ENCODE measurements at regions not wholly inside any gene's neighbourhood (a gene's known extent, or its start where the extent isn't known, plus 50 kb on each side); places are given as distances from the start of the nearest gene placed in this dataset.

- DNase-seq (ENCODE audit: missing footprints) = no peak
- intact Hi-C loops (cut with DNase I) = loop anchor here (10.0 kb wide), 1 partner anchor 908 kb away; no protein-coding TSS in a partner anchor
- no peak for ATAC-seq
These were observed 50.5 kb upstream of the DLX2 start for GRCh38 chr2:172153156-172153555.

- intact Hi-C loops (cut with DNase I) = loop anchor here (10.0 kb wide), 1 partner anchor 909 kb away; no protein-coding TSS in a partner anchor
- no peak for ATAC-seq
- DNase-seq (ENCODE audit: missing footprints) = no peak
These were observed 51.1 kb upstream of the DLX2 start for GRCh38 chr2:172153757-172154156.

GRCh38 chr2:172155752-172156151 is 53.1 kb upstream of the DLX2 start:
- DNase-seq (ENCODE audit: missing footprints) (no peak), ATAC-seq (no peak)
- intact Hi-C loops (cut with DNase I) = loop anchor here (10.0 kb wide), 1 partner anchor 911 kb away; no protein-coding TSS in a partner anchor

- intact Hi-C loops (cut with DNase I) = no loop called here
- DNase-seq (ENCODE audit: missing footprints) (no peak), ATAC-seq (no peak)
These were observed 58.1 kb upstream of the DLX2 start for GRCh38 chr2:172160839-172161238.

GRCh38 chr2:172162225-172162733 is 59.6 kb upstream of the DLX2 start:
- DNase-seq (ENCODE audit: missing footprints) (no peak), ATAC-seq (no peak)
- intact Hi-C loops (cut with DNase I) = no loop called here

GRCh38 chr2:172162739-172163336 is 60.1 kb upstream of the DLX2 start:
- DNase-seq (ENCODE audit: missing footprints) (no peak), ATAC-seq (no peak)
- intact Hi-C loops (cut with DNase I) = no loop called here

- DNase-seq (ENCODE audit: missing footprints) (no peak), ATAC-seq (no peak)
- intact Hi-C loops (cut with DNase I) = no loop called here
These were observed 66.2 kb upstream of the DLX2 start for GRCh38 chr2:172168917-172169346.

- intact Hi-C loops (cut with DNase I) = loop anchor here (10.0 kb wide), 1 partner anchor 505 kb away; no protein-coding TSS in a partner anchor
- DNase-seq (ENCODE audit: missing footprints) (no peak), ATAC-seq (no peak)
These were observed 66.9 kb upstream of the DLX2 start for GRCh38 chr2:172169611-172170010.

- intact Hi-C loops (cut with DNase I) = loop anchor here (1.0 to 10.0 kb wide), 2 partner anchors 290 to 502 kb away; no protein-coding TSS in a partner anchor
- DNase-seq (ENCODE audit: missing footprints) (peak; percentile 88), ATAC-seq (peak; percentile 99)
These were observed 69.9 kb upstream of the DLX2 start for GRCh38 chr2:172172513-172173173.

- DNase-seq (ENCODE audit: missing footprints) (no peak), ATAC-seq (no peak)
- intact Hi-C loops (cut with DNase I) = loop anchor here (10.0 kb wide), 1 partner anchor 502 kb away; no protein-coding TSS in a partner anchor
These were observed 70.5 kb upstream of the DLX2 start for GRCh38 chr2:172173174-172173706.

- no peak for ATAC-seq
- no peak for DNase-seq (ENCODE audit: missing footprints)
- intact Hi-C loops (cut with DNase I) = loop anchor here (10.0 kb wide), 1 partner anchor 497 kb away; no protein-coding TSS in a partner anchor
These were observed 74.9 kb upstream of the DLX2 start for GRCh38 chr2:172177581-172177980.

- DNase-seq (ENCODE audit: missing footprints) (no peak), ATAC-seq (no peak)
- intact Hi-C loops (cut with DNase I) = loop anchor here (10.0 kb wide), 1 partner anchor 497 kb away; no protein-coding TSS in a partner anchor
These were observed 75.3 kb upstream of the DLX2 start for GRCh38 chr2:172177996-172178395.

GRCh38 chr2:172179045-172179701 is 76.5 kb upstream of the DLX2 start:
- DNase-seq (ENCODE audit: missing footprints) (no peak), ATAC-seq (no peak)
- intact Hi-C loops (cut with DNase I) = loop anchor here (10.0 kb wide), 1 partner anchor 496 kb away; no protein-coding TSS in a partner anchor

- no peak for DNase-seq (ENCODE audit: missing footprints)
- no peak for ATAC-seq
- intact Hi-C loops (cut with DNase I) = no loop called here
These were observed 79.1 kb upstream of the DLX2 start for GRCh38 chr2:172181840-172182239.

- intact Hi-C loops (cut with DNase I) = no loop called here
- ATAC-seq (no peak), DNase-seq (ENCODE audit: missing footprints) (no peak)
These were observed 79.9 kb upstream of the DLX2 start for GRCh38 chr2:172182624-172183023.

GRCh38 chr2:172193331-172194089 is 90.8 kb upstream of the DLX2 start:
- no peak for DNase-seq (ENCODE audit: missing footprints)
- intact Hi-C loops (cut with DNase I) = no loop called here
- ATAC-seq = no peak

GRCh38 chr2:172195836-172196376 is 93.2 kb upstream of the DLX2 start:
- intact Hi-C loops (cut with DNase I) = no loop called here
- no peak for DNase-seq (ENCODE audit: missing footprints)
- no peak for ATAC-seq

- ATAC-seq (no peak), DNase-seq (ENCODE audit: missing footprints) (no peak)
- intact Hi-C loops (cut with DNase I) = no loop called here
These were observed 94.2 kb upstream of the DLX2 start for GRCh38 chr2:172196768-172197431.
